ENCODE measurements at regions not wholly inside any gene's neighbourhood (a gene's known extent, or its start where the extent isn't known, plus 50 kb on each side); places are given as distances from the start of the nearest gene placed in this dataset.
A peak's percentile ranks its signal among the peaks of the same experiment; 100 is the strongest.

DNA sequence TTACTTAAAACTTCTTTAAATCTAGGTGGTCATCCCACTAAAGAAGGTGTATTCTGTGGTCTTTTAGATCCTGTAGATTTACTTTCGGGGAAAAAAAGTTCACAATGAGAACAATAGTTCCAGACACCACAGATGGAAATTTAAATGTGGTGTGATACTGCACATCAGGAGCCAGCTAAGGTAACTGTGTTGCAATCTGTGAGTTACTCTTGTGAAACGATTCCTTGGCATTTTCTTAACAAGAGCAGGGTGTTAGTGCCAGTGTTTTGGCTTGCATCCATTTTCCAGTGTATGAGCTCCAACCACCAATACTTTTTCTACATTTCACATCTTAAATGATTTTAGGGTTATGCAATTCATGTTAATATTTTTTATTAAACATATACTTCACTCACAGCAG, 674.5 kb downstream of the CETN3 start:
- Histone ChIP-seq H3K4me1 (peaks cover 0 to 22% (median 0%) of the 10 kb centered on the region in 3 donors), H3K27me3 (no peaks in the 10 kb centered on the region), H3K27ac (no peak overlapping the region), H3K4me3 (no peak overlapping the region), H3K36me3 (no peaks in the 10 kb centered on the region), H3K9me3 (no peaks in the 10 kb centered on the region)
- TF ChIP-seq EP300 (IDR thresholded peaks at IDR 0.05): no peak
- TF ChIP-seq, protein P1, sequence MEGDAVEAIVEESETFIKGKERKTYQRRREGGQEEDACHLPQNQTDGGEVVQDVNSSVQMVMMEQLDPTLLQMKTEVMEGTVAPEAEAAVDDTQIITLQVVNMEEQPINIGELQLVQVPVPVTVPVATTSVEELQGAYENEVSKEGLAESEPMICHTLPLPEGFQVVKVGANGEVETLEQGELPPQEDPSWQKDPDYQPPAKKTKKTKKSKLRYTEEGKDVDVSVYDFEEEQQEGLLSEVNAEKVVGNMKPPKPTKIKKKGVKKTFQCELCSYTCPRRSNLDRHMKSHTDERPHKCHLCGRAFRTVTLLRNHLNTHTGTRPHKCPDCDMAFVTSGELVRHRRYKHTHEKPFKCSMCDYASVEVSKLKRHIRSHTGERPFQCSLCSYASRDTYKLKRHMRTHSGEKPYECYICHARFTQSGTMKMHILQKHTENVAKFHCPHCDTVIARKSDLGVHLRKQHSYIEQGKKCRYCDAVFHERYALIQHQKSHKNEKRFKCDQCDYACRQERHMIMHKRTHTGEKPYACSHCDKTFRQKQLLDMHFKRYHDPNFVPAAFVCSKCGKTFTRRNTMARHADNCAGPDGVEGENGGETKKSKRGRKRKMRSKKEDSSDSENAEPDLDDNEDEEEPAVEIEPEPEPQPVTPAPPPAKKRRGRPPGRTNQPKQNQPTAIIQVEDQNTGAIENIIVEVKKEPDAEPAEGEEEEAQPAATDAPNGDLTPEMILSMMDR (IDR thresholded peaks at IDR 0.05): no peak
- TF ChIP-seq POLR2AphosphoS5 (IDR thresholded peaks at IDR 0.05): peak; percentile 73
- no peak for TF ChIP-seq POLR2A (IDR thresholded peaks at IDR 0.05)
- peak; percentile 69 for ATAC-seq
- WGBS, 2 donors (ENCODE audit: low coverage in 1 of 2): 54 to 65% methylated on average over 2 of the region's 2 CpGs

DNA sequence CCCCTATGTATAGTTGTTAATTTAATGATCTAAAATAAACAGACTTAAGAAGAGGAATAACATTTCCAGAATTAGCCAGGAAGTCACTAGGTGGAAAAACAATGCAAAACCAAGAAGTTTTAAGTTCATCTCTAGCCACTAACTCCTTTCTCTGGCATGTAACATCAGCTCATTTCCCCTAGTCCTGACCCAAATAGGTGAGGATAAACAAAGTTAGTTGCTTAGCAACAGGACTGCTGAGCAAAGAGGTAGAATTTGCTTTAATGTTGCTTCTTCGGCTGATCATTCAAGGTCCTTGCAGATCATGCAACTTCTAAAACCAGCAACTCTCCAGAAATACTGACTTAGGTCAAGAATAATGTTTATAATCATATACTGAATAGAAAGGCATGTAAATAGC, 675.8 kb downstream of the CETN3 start:
- H3K27ac ChIP-seq: no peak overlapping the region
- H3K9me3 ChIP-seq: no peaks in the 10 kb centered on the region
- H3K36me3 ChIP-seq: no peaks in the 10 kb centered on the region
- peaks cover 0 to 33% (median 0%) of the 10 kb centered on the region in 3 donors for H3K4me1 ChIP-seq
- 10 to 25% methylated on average over 1 of the region's 1 CpG for WGBS, 2 donors (ENCODE audit: low coverage in 1 of 2)
- ATAC-seq: no peak
- no peak overlapping the region for H3K4me3 ChIP-seq
- H3K27me3 ChIP-seq: no peaks in the 10 kb centered on the region
- TF ChIP-seq, protein P1 (IDR thresholded peaks at IDR 0.05): no peak
- TF ChIP-seq POLR2A (IDR thresholded peaks at IDR 0.05): no peak
- no peak for TF ChIP-seq POLR2AphosphoS5 (IDR thresholded peaks at IDR 0.05)
- no peak for TF ChIP-seq EP300 (IDR thresholded peaks at IDR 0.05)

DNA sequence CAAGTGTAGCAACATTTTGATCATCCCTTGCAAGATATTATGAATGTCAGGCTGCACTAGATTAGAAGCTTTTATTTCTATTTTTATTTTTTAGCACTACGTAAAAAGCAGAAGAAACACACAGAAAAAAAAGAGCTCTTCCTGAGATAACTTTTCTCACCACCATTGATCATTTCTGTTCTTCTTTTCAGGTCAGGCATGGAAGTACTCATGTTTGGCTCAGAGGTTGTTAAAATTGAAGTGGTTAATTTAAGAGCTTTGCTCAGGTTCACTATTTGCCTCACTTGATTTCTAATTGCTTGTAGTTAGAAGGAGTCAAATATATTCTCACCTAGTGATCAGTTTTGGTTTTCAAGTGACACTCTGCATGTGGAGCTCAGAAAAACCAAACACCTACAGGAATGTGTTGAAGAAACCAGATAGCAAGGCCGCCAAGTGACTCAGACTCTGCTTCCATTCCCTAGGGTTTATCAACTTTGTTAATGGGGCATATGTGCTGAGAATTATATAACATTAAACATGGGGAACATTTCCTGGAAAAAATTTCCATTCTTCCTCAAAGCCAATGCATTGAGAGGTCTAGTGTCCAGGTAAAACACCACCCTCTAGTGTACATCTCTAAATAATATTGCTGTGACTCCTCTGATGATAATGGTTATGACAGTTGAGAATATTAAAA, 679.8 kb downstream of the CETN3 start:
- peaks cover 0 to 32% (median 0%) of the 10 kb centered on the region in 3 donors for H3K4me1 ChIP-seq
- no peaks in the 10 kb centered on the region for H3K27me3 ChIP-seq
- no peaks in the 10 kb centered on the region for H3K36me3 ChIP-seq
- ATAC-seq: no peak
- no peaks in the 10 kb centered on the region for H3K9me3 ChIP-seq
- no peak overlapping the region for H3K27ac ChIP-seq
- TF ChIP-seq POLR2AphosphoS5 (IDR thresholded peaks at IDR 0.05): no peak
- TF ChIP-seq EP300 (IDR thresholded peaks at IDR 0.05): no peak
- no peak for TF ChIP-seq POLR2A (IDR thresholded peaks at IDR 0.05)
- TF ChIP-seq, protein P1 (IDR thresholded peaks at IDR 0.05): no peak
- WGBS, 2 donors (ENCODE audit: low coverage in 1 of 2): 78% methylated on average over 2 of the region's 2 CpGs; no CpG with 5 or more reads in 1 of the 2 donors
- H3K4me3 ChIP-seq: no peak overlapping the region

DNA sequence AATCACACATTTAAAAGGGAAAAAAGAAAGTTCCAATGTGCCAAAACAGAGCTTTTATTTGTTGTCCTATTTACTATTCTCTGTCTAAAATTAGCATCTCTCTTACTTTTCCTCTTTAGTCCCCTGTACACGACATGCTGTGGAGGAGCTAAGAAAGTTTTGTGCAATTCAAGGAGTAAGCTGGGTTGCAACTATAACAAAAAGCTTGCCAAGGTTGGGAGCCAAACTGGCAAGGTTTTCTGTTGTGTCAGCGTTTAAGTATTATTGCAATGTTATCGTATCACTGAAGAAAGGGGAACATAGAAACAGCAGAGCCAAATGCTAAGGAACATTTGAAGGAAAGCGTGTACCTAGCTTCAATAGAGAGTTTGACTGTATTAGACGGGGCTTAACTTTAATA, 680.8 kb downstream of the CETN3 start:
- TF ChIP-seq EP300 (IDR thresholded peaks at IDR 0.05): no peak
- TF ChIP-seq POLR2A (IDR thresholded peaks at IDR 0.05): no peak
- TF ChIP-seq, protein P1 (IDR thresholded peaks at IDR 0.05): no peak
- TF ChIP-seq POLR2AphosphoS5 (IDR thresholded peaks at IDR 0.05): peak; percentile 86
- 10 to 16% methylated on average over 5 of the region's 5 CpGs for WGBS, 2 donors (ENCODE audit: low coverage in 1 of 2)
- H3K4me1 ChIP-seq: peaks cover 0 to 25% (median 0%) of the 10 kb centered on the region in 3 donors

DNA sequence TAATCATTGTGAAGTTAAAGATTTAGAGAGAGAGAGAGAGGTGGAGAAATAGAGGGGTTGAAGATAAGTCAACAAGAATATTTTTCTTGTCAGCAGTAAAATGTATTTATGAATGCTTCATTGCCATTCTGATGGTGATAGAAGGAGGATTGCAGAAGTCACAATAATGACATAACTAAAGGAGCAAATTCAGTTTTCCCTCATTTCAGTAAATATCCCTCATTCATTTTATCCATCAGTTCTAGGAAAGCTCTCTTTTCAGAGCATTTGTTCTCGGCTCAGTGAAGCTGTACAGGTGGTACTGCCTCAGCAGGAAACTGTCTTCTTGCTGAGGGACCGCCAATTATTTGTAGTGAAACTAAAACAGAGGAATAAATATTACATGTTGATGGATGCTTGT, 681.4 kb downstream of the CETN3 start:
- Histone ChIP-seq H3K27ac (no peak overlapping the region), H3K4me3 (no peak overlapping the region), H3K9me3 (no peaks in the 10 kb centered on the region), H3K4me1 (peaks cover 0 to 19% (median 0%) of the 10 kb centered on the region in 3 donors), H3K36me3 (no peaks in the 10 kb centered on the region), H3K27me3 (no peaks in the 10 kb centered on the region)
- WGBS, 2 donors (ENCODE audit: low coverage in 1 of 2): 61 to 69% methylated on average over 2 of the region's 2 CpGs
- no peak for ATAC-seq
- no peak for TF ChIP-seq POLR2AphosphoS5 (IDR thresholded peaks at IDR 0.05)
- TF ChIP-seq, protein P1 (IDR thresholded peaks at IDR 0.05): no peak
- no peak for TF ChIP-seq POLR2A (IDR thresholded peaks at IDR 0.05)

More for the DNA sequence above, 680.8 kb downstream of the CETN3 start:
- Histone ChIP-seq H3K9me3 (no peaks in the 10 kb centered on the region), H3K36me3 (no peaks in the 10 kb centered on the region), H3K4me3 (no peak overlapping the region), H3K27me3 (no peaks in the 10 kb centered on the region), H3K27ac (peak overlapping the region in 1 of 4 donors; percentile 21)
- peak; percentile 77 for ATAC-seq
